OCI-LY3 (cell line): ENCODE measurements at regions not wholly inside any gene's neighbourhood (a gene's known extent, or its start where the extent isn't known, plus 50 kb on each side); places are given as distances from the start of the nearest gene placed in this dataset.

ENCODE experiments used
- H2AFZ ChIP-seq: fragments of 200-600, 300-600 bp; shearing (Covaris generic); 2 replicates; pipeline ENCODE4 v1.6.0; 2014; ENCODE audit warnings: antibody characterized with exemption, low read depth, low read length
- H3K27ac ChIP-seq: fragments of 200-600, 300-600 bp; sonication (generic); 2 replicates; pipeline ENCODE4 v1.5.1; 2014; ENCODE audit warnings: mild to moderate bottlenecking, low read length, moderate library complexity, mixed read lengths
- H3K27me3 ChIP-seq: fragments of 200-600, 300-600 bp; sonication (generic); 2 replicates; pipeline ENCODE4 v1.6.1; 2014; ENCODE audit warnings: low read depth, low read length, mixed read lengths
- H3K36me3 ChIP-seq: fragments of 200-600, 300-600 bp; sonication (generic); replicated peaks from 2 replicates; pipeline ENCODE3; 2014; ENCODE audit warnings: low read depth, low read length, mixed read lengths
- H3K4me1 ChIP-seq: fragments of 300-600, 200-600 bp; sonication (generic); 2 replicates; pipeline ENCODE4 v1.6.1; 2014; ENCODE audit warnings: low read length, mixed read lengths
- H3K4me2 ChIP-seq: fragments of 200-600, 300-600 bp; sonication (generic); 2 replicates; pipeline ENCODE4 v1.6.1; 2014; ENCODE audit warnings: low read length, mixed read lengths
- H3K4me3 ChIP-seq: fragments of 300-600, 200-600 bp; sonication (generic); 2 replicates; pipeline ENCODE4 v1.5.1; 2014; ENCODE audit warnings: antibody characterized with exemption, mild to moderate bottlenecking, low read length, moderate library complexity
- H3K79me2 ChIP-seq: fragments of 300-600, 200-600 bp; shearing (Covaris generic); 2 replicates; pipeline ENCODE4 v1.6.1; 2014; ENCODE audit warnings: mild to moderate bottlenecking, low read length, mixed read lengths
- H3K9ac ChIP-seq: fragments of 300-600, 200-600 bp; shearing (Covaris generic); 2 replicates; pipeline ENCODE4 v1.6.0; 2014; ENCODE audit warnings: mild to moderate bottlenecking, low read length, moderate library complexity
- H3K9me3 ChIP-seq: fragments of 200-600, 300-600 bp; shearing (Covaris generic); 2 replicates; pipeline ENCODE4 v1.6.1; 2014; ENCODE audit warnings: low read length, mixed read lengths; ENCODE audit not compliant: insufficient read depth
- H4K20me1 ChIP-seq: fragments of 200-600, 300-600 bp; sonication (generic); 2 replicates; pipeline ENCODE4 v1.6.1; 2016; ENCODE audit warnings: low read length, mixed read lengths; ENCODE audit not compliant: insufficient read depth
- CTCF ChIP-seq: fragments of 200-600, 300-600 bp; sonication (generic); IDR thresholded peaks from 2 replicates; pipeline ENCODE4 v1.5.1; 2014; ENCODE audit warnings: antibody characterized with exemption, low read length, low read depth
- EZH2phosphoT487 ChIP-seq: fragments of 200-600 bp; shearing (Covaris generic); IDR thresholded peaks from 2 replicates; pipeline ENCODE4 v1.6.1; 2018; ENCODE audit warnings: antibody characterized with exemption, mixed run types, low read depth

- Histone ChIP-seq H3K36me3 (no peaks in the 10 kb centered on the region), H3K4me3 (no peak overlapping the region), H4K20me1 (no peaks in the 10 kb centered on the region), H3K9ac (no peak overlapping the region), H3K27me3 (no peaks in the 10 kb centered on the region), H3K27ac (no peak overlapping the region), H3K4me1 (no peaks in the 10 kb centered on the region; the same call in 1 of the 2 replicates), H3K79me2 (no peaks in the 10 kb centered on the region), H3K4me2 (no peak overlapping the region), H2AFZ (peak overlapping the region; percentile 65), H3K9me3 (no peaks in the 10 kb centered on the region)
- TF ChIP-seq CTCF (no peak), EZH2phosphoT487 (no peak)
Observed at GRCh38 chr14:48792376-48793024, 793.7 kb downstream of the RPS29 start.

- Histone ChIP-seq H3K79me2 (no peaks in the 10 kb centered on the region), H4K20me1 (no peaks in the 10 kb centered on the region), H2AFZ (no peak overlapping the region), H3K9me3 (no peaks in the 10 kb centered on the region), H3K27ac (no peak overlapping the region), H3K9ac (no peak overlapping the region), H3K4me3 (no peak overlapping the region), H3K27me3 (no peaks in the 10 kb centered on the region), H3K4me2 (no peak overlapping the region), H3K36me3 (no peaks in the 10 kb centered on the region), H3K4me1 (no peaks in the 10 kb centered on the region; the same call in 1 of the 2 replicates)
- TF ChIP-seq CTCF (no peak), EZH2phosphoT487 (no peak)
Observed at GRCh38 chr14:48788771-48789170, 797.4 kb downstream of the RPS29 start.

- no peak for TF ChIP-seq CTCF
- TF ChIP-seq EZH2phosphoT487 = no peak
- Histone ChIP-seq H2AFZ (no peak overlapping the region), H3K27ac (no peak overlapping the region), H3K9ac (no peak overlapping the region), H3K4me2 (no peak overlapping the region), H3K4me1 (no peaks in the 10 kb centered on the region; the same call in 1 of the 2 replicates), H3K79me2 (no peaks in the 10 kb centered on the region), H4K20me1 (no peaks in the 10 kb centered on the region), H3K27me3 (no peaks in the 10 kb centered on the region), H3K9me3 (no peaks in the 10 kb centered on the region), H3K36me3 (no peaks in the 10 kb centered on the region), H3K4me3 (no peak overlapping the region)
Observed at GRCh38 chr14:48786498-48786897, 799.7 kb downstream of the RPS29 start.

- Histone ChIP-seq H3K9me3 (no peaks in the 10 kb centered on the region), H3K9ac (no peak overlapping the region), H3K79me2 (no peaks in the 10 kb centered on the region), H2AFZ (no peak overlapping the region), H3K4me2 (no peak overlapping the region), H3K27ac (no peak overlapping the region), H3K27me3 (no peaks in the 10 kb centered on the region), H3K4me1 (no peaks in the 10 kb centered on the region), H3K36me3 (no peaks in the 10 kb centered on the region), H4K20me1 (no peaks in the 10 kb centered on the region), H3K4me3 (no peak overlapping the region)
- no peak for TF ChIP-seq EZH2phosphoT487
- no peak for TF ChIP-seq CTCF
Observed at GRCh38 chr14:48771717-48772116, 814.5 kb downstream of the RPS29 start.
